ENCODE measurements at regions not wholly inside any gene's neighbourhood (a gene's known extent, or its start where the extent isn't known, plus 50 kb on each side); places are given as distances from the start of the nearest gene placed in this dataset.

DNA sequence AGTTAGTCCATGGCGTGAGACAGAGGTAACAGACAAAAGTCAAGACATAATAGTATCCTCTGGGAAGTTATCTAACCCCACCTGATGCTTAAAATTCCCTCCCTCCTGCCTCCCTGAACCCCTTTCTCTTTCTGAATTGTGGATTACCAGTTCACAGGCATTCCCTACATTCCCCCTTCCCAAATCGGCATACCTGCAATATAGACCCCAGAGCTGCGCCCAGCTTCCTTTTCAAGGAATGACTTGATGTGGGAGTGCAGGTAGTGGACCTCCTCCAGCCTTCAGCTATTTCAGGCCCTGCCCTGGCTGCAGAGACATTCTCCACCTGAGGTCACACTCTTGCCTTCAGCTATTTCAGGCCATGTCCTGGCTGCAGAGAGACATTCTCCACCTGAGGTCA is 111.1 kb upstream of the KLF7 start:
- TF ChIP-seq, protein P1, sequence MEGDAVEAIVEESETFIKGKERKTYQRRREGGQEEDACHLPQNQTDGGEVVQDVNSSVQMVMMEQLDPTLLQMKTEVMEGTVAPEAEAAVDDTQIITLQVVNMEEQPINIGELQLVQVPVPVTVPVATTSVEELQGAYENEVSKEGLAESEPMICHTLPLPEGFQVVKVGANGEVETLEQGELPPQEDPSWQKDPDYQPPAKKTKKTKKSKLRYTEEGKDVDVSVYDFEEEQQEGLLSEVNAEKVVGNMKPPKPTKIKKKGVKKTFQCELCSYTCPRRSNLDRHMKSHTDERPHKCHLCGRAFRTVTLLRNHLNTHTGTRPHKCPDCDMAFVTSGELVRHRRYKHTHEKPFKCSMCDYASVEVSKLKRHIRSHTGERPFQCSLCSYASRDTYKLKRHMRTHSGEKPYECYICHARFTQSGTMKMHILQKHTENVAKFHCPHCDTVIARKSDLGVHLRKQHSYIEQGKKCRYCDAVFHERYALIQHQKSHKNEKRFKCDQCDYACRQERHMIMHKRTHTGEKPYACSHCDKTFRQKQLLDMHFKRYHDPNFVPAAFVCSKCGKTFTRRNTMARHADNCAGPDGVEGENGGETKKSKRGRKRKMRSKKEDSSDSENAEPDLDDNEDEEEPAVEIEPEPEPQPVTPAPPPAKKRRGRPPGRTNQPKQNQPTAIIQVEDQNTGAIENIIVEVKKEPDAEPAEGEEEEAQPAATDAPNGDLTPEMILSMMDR (IDR thresholded peaks at IDR 0.05), result no peak
- no peak for TF ChIP-seq POLR2A (IDR thresholded peaks at IDR 0.05)

All from ovary (tissue), 3 donors.